GM03348 (cell line): ENCODE measurements at regions not wholly inside any gene's neighbourhood (a gene's known extent, or its start where the extent isn't known, plus 50 kb on each side); places are given as distances from the start of the nearest gene placed in this dataset.
"Not testable (repeated sequence)": the region's sequence is repeated elsewhere in the genome, so short reads cannot be mapped to it uniquely, and the experiment has no call there.

Experiments
- DNase-seq: peaks from one replicate; pipeline ENCODE4 v3.0.0; 2012; ENCODE audit warnings: low spot score

DNA sequence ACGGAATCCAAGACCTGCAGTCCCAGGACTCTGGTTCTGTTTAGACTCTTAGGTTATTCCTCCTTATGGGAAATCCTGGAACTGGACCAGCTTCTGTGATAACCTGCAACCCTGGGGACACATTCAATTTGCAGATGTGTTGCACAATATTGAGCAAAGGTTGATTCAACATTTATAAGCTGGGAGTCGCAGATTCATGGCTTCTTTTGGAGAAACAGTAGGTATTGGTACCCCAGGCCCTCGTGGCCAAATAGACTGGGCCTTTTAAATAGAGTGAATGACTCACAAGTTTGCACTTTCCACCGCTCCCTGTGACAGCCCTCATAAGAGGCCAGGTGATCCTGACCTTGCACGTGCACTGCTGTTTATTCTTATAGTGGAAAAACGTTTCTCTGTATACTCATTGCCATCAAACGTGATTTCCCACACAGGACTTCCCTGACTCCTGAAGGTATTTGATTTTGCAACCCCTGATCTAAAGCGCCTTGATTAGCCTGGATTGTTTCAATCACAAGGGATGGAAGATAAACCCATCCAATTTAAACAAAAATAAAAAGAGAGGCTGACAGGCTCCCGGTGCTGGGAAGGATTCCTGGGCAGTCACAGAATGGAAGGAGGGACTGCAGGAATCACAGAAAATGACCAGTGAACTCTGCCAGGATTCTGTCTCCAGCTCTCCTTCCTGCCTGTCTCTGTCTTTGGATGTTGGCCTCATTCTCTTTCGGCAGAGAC is 98.0 kb downstream of the VCPKMT start:
- DNase-seq = no peak

GRCh38 chr14:50018933-50019210 is 97.5 kb downstream of the VCPKMT start:
- no peak for DNase-seq

GRCh38 chr14:50020184-50020583 is 96.2 kb downstream of the VCPKMT start:
- no peak for DNase-seq

GRCh38 chr14:50020799-50021198 is 95.6 kb downstream of the VCPKMT start:
- no peak for DNase-seq

GRCh38 chr14:50021261-50022031 is 94.9 kb downstream of the VCPKMT start:
- no peak for DNase-seq

DNA sequence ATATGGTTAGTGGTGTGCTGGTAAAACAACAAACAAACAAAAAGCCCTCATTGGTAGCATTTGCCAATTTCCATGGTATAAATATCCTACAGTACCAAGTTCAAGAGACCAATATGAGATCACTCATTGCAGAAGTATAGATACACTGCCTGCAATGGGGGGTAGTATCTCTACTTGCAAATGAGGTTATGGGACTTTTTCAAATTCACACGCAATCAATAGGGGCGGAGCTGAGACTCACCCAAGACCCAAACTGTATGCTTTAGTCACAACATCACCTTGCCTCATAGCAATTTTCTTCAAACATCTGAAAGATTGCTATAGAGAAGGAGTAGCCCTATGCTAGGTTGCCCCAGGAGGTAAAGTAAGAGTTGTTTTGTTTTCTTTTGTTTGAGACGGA is 93.7 kb downstream of the VCPKMT start:
- DNase-seq = no peak

DNA sequence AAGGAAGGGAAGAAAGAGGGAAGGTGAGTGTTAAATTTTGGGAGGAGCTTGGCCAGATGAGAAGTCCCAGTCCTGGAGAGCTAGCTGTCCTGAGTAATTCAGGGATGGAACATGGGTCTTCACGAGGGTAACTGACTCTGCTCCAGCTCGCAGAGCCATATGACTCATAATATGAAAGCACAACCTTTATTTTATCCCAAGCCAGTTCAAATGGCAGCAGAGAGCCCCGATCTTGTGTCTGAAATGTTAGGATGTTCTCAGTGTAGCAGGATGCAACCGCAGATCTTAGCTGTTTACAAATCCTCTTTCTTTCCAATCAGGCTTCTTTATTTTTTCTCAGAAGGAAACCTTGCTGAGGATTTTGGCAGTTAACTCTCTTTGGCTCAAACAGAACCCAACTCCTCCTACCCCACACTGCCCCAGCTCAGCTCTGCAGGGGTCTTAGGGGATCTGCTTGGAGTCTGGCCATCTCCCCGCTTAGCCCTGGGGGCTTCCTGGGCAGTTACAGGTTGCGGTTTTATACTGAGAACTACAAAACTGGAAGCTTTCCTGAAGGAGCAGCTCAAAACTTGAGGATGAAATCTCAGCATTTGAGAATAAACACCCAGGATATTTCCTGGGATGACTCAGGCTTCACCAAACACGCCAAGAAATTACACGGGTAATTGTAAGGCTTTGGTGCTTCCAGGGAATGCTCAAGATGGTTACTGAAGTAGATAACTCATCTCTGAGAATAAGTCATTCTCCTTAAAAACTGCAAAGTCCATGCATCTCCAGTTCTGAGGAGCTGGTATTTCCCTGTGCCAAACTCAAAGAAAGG is 92.5 kb downstream of the VCPKMT start:
- DNase-seq = peak; percentile 82

GRCh38 chr14:50025073-50025472 is 91.3 kb downstream of the VCPKMT start:
- no peak for DNase-seq

DNA sequence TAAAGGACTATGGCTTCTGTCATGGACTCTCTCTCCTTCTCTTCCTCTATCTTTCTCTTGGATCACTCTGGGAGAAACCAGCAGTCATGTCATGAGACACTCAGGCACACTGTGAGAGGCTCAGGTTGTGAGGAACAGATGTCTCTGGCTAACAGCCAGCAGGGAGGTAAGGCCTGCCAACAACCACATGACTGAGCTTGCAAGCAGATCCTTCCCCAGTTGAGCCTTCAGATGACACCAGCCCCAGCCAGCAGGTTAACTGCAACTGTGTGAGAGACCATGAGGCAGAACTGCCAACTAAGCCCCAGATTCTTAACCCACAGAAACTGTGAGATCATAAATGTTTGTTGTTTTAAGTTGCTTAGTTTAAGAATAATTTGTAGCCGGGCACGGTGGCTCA is 90.6 kb downstream of the VCPKMT start:
- no peak for DNase-seq

GRCh38 chr14:50026396-50026795 is 90.0 kb downstream of the VCPKMT start:
- no peak for DNase-seq

DNA sequence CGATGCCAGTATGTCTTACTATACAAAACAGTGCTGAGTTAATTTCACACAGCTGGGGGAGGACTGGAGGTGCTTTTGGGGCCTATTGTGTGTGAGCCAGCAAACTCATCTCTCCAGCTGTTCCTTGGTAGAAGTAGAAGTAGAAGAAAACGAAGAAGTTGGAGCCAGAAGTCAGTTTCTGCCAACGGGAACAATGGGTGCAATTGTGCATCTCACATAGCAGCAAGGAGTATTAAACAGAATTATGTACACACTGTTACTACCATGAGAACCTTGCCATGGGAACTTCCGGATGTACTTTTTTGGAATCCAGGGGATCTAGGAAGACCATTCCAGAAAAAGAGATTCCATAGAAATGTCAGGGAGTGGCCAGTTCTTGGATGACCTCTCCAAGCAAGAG is 88.6 kb downstream of the VCPKMT start:
- DNase-seq = no peak

- no peak for DNase-seq
Measured at GRCh38 chr14:50028458-50028857, 87.9 kb downstream of the VCPKMT start.

GRCh38 chr14:50030036-50030435 is 86.3 kb downstream of the VCPKMT start:
- no peak for DNase-seq

GRCh38 chr14:50030911-50031310 is 85.5 kb downstream of the VCPKMT start:
- DNase-seq = not testable (repeated sequence)

GRCh38 chr14:50031602-50032313 is 84.6 kb downstream of the VCPKMT start:
- DNase-seq = peak; percentile 60

DNA sequence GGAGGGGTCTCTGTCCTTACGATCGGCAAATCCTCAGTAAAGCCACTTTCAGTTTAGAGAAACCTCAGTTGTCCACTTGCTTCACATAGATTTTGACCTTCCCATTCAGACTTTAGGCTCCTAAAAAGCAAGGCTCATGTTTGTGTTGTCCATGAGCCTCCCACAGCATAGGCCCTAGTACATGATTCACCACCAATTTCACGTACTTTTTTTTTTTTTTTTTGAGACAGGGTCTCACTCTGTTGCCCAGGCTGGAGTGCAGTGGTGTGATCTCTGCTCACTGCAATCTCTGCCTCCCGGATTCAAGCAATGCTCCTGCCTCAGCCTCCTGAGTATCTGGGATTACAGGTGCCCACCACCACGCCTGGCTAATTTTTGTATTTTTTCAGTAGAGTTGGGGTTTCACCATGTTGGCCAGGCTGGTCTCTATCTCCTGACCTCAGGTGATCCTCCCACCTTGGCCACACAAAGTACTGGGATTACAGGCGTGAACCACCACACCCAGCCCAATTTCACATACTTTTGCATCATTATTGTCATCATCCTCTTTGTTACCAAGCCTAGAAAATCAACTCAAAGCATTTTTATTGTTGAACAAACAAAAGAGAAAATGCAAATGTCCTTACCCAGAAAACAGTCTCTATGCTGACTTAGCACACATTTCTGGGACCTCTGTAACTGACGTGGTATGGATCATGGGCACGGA is 83.8 kb downstream of the VCPKMT start:
- DNase-seq = not testable (repeated sequence)

DNA sequence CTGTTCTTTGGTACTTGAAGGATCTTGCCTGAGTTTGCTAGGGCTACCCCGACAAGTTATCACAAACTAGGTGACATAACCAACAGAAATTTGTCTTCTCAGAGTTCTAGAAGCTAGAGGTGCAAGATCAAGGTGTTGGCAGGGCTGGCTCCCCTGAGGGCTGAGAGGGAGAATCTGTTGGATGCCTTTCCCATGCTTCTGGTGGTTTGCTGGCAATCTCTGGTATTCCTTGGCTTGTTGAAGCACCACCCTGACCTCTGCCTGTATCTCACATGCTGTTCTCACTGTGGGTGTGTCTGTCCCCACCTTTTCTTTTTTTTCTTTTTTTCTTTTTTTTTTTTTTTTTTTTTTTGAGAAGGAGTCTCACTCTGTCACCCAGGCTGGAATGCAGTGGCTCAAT is 81.2 kb downstream of the VCPKMT start:
- no peak for DNase-seq

DNA sequence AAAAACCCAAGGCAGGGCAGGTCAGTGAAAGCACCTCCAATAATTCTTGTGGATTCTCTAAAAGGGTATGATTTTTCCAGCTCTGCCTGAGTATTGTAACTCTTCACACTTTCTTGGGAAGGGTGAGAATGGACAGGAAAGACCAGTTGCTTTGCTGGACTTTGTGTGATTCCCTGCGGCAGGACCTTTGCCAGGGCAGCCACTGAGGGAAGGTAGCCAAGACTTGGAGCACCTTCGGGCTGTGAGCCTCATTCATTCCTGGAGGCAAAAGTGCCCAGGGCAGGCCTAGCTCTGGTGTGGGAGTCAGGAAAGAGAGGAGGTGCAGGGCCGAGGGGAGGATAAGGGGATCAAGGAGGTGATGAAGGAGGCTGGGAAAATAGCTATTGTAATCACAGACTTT is 80.2 kb downstream of the VCPKMT start:
- no peak for DNase-seq

DNA sequence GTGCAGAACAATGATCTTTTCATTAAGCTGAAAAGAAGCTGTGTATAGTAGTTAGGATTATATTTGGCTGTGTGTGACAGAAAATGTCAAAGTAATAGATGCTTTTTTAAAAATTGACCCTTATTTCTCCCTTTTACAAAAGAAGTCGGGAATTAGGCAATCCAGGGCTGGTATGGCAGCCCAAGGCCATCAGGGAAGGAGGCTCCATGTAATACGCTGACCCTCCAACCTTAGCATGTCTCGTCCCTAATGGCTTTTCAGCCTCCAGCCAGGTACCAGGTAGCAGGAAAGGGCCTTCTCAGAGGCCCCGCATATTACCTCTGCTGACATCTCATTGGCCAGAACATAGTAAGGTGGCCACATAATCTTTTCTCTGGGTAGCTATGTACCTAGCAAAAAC is 79.7 kb downstream of the VCPKMT start:
- no peak for DNase-seq

- DNase-seq = no peak
Measured at GRCh38 chr14:50037240-50037639, 79.1 kb downstream of the VCPKMT start.

DNA sequence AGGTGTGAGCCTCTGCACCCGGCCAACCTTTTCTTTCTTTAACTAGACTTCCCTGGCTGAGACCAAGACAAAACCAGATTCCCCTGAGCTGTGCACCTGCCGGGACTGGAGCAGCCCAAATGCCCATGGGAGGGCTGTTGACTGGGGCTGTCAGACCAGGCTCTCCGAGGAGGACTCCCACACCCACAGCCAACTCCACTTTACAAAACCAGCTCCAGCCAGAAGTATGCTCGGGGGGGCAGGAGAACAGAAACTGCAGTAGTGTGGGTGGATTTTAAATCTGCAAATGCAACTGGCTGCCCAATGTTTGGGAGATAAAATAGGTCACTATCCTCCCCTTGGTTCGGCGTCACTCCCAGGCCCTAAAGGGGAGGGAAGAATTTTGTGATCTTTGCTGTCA is 78.5 kb downstream of the VCPKMT start:
- DNase-seq = peak; percentile 28
